Superior temporal gyrus (tissue), 1 donor: ENCODE measurements at regions not wholly inside any gene's neighbourhood (a gene's known extent, or its start where the extent isn't known, plus 50 kb on each side); places are given as distances from the start of the nearest gene placed in this dataset.
"Not testable (repeated sequence)": the region's sequence is repeated elsewhere in the genome, so short reads cannot be mapped to it uniquely, and the experiment has no call there.

Source experiments
- DNase-seq: peaks from one replicate; pipeline ENCODE4 v3.0.0-alpha.2; 2016; ENCODE audit errors: extremely low spot score

GRCh38 chr3:161914703-161915417, 418.3 kb downstream of the OTOL1 start:
- peak; percentile 85 for DNase-seq

GRCh38 chr3:161915418-161915750, 418.8 kb downstream of the OTOL1 start:
- DNase-seq = peak; percentile 31

- DNase-seq = no peak
These were observed 423.6 kb downstream of the OTOL1 start for GRCh38 chr3:161920196-161920595.

- no peak for DNase-seq
These were observed 429.2 kb downstream of the OTOL1 start for GRCh38 chr3:161925749-161926360.

GRCh38 chr3:161927131-161927530, 430.5 kb downstream of the OTOL1 start:
- no peak for DNase-seq

GRCh38 chr3:161939918-161940620, 443.5 kb downstream of the OTOL1 start:
- DNase-seq = no peak

- no peak for DNase-seq
These were observed 444.0 kb downstream of the OTOL1 start for GRCh38 chr3:161940621-161940965.

GRCh38 chr3:161941891-161942290, 445.3 kb downstream of the OTOL1 start:
- no peak for DNase-seq

GRCh38 chr3:161943801-161944345, 447.3 kb downstream of the OTOL1 start:
- not testable (repeated sequence) for DNase-seq

GRCh38 chr3:161946443-161946960, 449.9 kb downstream of the OTOL1 start:
- DNase-seq = no peak

- no peak for DNase-seq
These were observed 453.8 kb downstream of the OTOL1 start for GRCh38 chr3:161950318-161950868.

- DNase-seq = no peak
These were observed 460.9 kb downstream of the OTOL1 start for GRCh38 chr3:161957467-161957866.

- no peak for DNase-seq
These were observed 468.2 kb downstream of the OTOL1 start for GRCh38 chr3:161964857-161965256.

GRCh38 chr3:161969867-161970266, 473.3 kb downstream of the OTOL1 start:
- no peak for DNase-seq

- no peak for DNase-seq
These were observed 478.6 kb downstream of the OTOL1 start for GRCh38 chr3:161975201-161975600.

GRCh38 chr3:161977063-161977462, 480.5 kb downstream of the OTOL1 start:
- DNase-seq = no peak

- no peak for DNase-seq
These were observed 481.2 kb downstream of the OTOL1 start for GRCh38 chr3:161977850-161978249.

- no peak for DNase-seq
These were observed 491.3 kb downstream of the OTOL1 start for GRCh38 chr3:161987933-161988332.

- DNase-seq = no peak
These were observed 492.4 kb downstream of the OTOL1 start for GRCh38 chr3:161989012-161989411.

- no peak for DNase-seq
These were observed 493.4 kb downstream of the OTOL1 start for GRCh38 chr3:161990036-161990435.

GRCh38 chr3:161991901-161992540, 495.4 kb downstream of the OTOL1 start:
- no peak for DNase-seq

- DNase-seq = no peak
These were observed 503.2 kb downstream of the OTOL1 start for GRCh38 chr3:161999846-162000245.
